Activated CD4-positive, alpha-beta T cell treated with anti-CD3 and anti-CD28 coated beads, Interleukin-2, Interleukin-4, amounts not matched to agents 100 ng/mL and 50 ng/mL, durations not matched to agents 16 hours and 8 hours (primary cell): ENCODE measurements at regions not wholly inside any gene's neighbourhood (a gene's known extent, or its start where the extent isn't known, plus 50 kb on each side); places are given as distances from the start of the nearest gene placed in this dataset.

ENCODE experiments used
- DNase-seq: peaks from one replicate; pipeline ENCODE4 v3.0.0-alpha.2; 2020; ENCODE audit warnings: low spot score

DNA sequence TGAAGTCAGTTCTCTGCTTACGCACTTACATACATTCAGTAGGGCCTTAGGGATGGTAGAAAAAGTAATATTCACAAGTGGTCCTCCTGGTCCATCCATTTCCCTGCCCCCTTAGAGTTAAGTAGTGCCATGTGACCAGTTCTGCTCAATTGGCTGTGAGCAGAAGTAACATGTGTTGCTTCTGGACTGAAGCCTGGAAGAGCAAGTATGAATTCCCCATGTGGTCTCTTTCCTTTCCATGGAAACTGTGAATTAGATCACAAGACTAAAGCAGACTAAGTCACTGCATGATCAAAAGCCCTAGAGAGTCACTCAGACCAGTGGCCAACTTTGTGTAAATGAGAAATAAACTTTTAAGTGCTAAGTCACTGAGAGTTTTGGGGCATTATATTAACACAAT, 341.7 kb upstream of the CADM1 start:
- no peak for DNase-seq

DNA sequence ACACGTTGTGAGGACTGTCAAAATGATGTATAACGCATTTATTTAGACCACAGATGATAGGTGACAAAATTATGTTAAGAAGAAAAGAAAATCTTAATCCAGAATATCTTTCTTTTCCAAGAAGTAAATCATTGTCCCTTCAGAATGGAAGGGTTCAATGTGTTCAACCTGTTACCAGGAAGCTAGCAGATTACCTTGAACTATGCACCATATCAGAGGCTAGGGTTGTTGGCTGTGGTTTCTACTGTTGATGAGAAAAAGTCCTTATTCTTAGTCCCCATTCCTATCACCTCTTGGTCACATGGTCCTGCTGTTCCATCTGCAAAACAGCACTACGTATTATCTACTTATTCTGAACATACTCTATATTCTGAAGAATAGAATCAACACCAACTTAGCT, 339.5 kb upstream of the CADM1 start:
- no peak for DNase-seq

DNA sequence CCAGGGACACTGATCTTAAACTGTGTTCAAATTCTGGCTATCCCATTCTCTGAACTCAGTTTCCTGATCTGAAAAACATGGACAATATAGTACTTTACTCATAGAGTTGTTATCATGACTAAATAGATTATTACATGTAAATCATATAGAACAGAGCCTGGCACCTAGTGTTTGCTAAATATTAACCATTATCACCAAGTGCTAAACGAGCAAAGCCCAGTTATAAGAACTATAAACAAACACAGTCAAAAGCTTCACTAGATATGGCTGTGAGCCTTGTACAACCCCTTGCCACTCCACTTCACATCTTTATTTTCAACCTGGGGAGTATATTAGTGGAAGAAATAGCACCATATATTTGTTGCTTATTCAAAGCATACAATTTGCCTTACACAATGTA, 338.9 kb upstream of the CADM1 start:
- no peak for DNase-seq

DNA sequence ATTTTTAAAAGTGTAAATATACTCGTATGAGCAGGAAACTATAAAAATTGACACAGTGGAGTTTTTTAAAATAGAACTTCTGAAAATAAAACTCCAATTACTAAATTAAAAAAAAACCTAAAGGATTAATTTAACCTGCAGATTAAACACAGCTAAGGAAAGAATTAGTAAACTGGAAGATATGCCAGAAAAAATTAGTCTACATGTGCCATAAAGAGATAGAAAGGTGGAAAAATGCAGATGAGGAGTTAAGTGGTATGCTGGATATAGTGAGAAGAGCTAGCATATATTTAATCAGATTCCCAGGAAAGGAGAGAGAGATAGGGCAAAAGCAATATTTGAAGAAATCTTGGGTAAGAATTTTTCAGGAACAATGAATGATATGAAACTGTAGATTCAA, 315.8 kb upstream of the CADM1 start:
- DNase-seq = no peak

DNA sequence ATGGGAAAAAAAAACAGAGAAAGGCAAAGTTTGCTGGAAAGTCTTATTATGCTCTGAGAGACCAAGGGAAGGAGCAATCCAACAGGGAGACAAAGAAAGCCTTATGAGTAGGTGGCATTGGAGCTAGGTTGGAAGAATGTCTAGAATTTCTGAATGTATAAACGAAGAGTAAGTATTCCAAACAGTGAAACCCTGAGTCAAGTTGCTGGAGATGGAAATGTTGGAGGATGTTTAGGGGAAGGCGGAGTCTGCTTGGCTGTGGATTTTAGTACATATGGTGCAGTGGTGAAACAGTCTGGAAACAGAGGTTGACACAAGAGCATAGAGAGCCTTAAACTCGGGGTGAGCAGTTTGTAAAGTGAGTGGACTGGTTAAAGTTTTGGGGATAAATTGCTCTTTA, 314.8 kb upstream of the CADM1 start:
- no peak for DNase-seq

DNA sequence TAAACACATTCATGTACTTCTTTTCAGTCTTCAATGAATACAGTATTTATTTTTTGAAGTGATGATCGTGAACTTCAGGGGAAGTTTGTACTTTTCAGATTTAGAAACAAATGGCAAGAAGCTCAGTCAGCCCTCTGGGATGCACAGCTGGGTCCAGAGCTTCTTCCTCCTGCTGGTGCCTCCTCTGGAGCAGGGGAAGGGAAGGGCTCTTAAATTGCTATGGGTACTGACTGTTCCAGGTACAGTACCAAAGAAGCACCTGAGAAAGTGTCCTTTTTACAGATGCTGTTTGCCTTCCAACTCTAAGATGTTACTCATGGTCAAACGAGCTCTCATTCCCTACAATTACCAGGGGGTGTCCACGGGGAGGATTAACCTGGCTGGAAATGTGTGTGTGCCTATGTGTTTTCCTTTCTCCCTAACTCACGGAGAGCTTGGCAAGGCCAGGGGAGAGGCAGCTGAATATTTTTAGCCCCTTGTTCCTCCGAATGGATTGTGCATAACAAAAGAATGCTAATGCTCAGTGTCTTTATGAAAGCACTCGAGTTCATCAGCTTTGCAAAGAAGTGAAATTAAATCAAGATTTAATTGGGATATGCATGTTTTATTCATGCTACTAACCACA, 313.7 kb upstream of the CADM1 start:
- DNase-seq = no peak

DNA sequence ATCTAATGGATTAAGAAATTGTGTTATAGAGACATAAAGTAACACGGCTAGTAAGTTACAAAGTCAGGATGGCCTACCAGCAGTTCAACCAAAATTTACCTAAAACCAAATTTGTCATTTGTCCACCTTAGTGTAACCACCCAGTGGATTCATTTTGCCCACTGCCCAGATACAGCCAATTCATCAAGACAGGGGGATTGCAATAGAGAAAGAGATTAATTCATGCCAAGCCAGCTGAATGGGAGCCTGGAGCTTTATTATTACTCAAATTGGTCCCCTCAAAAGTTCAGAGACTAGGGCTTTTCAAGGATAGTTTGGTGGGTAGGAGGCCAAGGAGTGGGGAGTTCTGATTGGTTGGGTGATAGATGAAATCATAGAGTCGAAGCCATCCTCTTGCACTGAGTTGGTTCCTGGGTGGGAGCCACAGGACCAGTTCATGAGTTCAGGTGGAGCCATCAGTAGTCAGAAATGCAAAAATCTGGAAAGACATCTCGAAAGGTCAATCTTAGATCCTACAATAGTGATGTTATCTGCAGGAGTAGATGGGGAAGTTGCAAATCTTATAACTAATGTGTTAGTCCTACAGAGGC, 304.2 kb upstream of the CADM1 start:
- no peak for DNase-seq

DNA sequence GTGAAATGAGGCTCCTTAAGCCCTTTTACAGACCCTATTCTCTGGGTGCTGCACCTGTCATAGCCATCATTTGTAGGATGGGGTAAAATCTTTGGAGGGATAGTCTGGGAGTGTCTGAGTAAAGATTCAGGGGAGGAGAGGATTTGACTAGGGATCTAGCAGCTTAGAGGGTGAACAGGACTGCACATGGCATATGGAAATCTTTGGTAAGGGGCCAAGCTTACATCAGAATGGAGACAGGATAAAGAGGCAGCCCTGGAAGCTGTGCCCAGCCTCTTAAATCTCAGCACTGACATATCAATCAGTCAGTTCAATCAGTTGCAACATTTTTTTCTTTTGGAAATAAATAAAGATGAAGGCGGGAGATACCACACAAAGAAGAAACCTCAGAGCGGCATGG, 301.8 kb upstream of the CADM1 start:
- no peak for DNase-seq

DNA sequence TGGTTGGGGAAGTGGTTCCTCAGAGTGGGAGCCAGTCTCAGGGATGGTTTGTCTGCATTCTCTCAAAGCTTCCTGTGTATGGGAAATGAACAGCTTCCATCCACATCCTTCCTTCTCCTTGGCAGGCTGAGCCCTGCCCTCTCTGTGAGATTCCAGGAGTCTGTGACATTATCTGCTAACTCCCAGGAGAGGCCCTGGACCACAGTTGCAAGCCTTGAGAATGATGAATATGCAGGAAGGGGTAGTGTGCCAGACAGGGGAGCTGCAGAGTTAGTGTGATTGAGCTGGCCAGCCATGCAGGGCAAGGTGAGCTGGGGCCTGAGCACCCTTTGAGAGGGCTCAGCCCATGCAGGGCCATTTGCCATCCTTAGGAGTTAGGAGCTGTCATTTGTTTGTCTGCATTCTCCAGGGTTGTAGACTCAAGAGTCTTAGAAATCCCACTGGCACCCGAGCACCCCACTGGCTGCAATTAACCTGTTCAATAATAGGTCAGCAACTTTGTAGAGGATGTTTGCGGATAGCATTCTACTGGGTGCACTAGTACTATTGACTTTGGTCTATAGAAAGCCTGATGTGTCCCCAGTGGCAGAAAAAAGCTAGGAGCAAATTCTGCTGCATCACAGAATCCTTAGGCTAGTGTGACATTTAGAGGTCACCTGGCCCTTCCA, 299.0 kb upstream of the CADM1 start:
- no peak for DNase-seq

DNA sequence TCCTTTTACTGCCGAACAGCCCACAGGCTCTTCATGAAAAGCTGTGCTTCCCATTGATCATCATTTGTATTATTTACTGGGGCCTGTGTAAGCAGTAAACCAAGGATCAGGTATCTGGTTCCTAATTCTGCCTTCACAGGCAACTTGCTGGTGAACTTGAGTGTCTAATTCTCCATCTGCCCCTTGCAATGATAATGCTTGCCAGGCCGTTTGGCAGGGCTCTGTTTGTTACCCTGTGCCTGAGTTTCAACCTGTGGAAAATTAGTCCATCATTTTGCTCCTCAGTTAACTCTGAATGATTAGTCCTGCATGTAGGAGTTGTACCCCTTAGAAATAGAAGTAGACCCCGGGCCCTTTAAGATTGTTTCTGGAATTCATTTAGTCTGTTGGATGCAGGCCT, 298.4 kb upstream of the CADM1 start:
- DNase-seq = no peak

DNA sequence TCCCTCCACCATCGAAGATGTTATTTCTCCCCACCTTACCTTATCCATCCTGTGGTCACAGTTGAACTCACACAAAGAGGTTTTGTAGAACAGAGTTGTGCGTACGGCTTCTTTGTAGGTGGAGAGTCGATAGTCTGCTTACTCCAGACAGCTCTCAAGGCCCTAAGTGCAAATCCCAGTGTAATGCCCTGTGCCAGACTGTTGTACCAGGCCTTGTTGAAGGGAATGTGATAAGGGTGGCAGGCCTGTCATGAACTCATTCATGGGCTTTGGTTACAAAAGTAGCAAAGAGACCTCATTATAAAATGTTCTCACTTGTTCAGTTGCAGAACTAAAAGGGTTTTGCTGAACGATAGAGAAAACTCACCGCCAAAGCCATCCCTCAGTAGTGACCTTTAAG, 288.7 kb upstream of the CADM1 start:
- DNase-seq = no peak

DNA sequence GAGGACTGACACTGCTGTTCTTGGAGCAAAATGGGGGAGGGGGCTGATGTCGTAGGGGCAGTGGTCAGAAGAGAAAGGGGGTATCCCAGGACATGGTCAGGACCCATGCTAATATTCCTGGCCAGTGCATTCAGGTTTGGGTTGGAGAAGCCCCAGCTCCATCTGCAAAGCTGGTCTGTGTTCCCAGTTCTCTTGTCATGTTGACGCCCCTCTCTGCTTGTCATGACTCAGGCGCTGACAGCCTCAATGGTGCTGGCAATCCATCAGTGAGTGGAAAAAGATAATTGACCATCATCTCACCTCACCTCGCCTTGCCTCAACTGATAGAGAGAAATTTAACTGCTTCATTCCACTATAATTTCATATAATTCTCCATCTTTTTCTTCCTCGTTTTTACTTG, 283.1 kb upstream of the CADM1 start:
- no peak for DNase-seq

DNA sequence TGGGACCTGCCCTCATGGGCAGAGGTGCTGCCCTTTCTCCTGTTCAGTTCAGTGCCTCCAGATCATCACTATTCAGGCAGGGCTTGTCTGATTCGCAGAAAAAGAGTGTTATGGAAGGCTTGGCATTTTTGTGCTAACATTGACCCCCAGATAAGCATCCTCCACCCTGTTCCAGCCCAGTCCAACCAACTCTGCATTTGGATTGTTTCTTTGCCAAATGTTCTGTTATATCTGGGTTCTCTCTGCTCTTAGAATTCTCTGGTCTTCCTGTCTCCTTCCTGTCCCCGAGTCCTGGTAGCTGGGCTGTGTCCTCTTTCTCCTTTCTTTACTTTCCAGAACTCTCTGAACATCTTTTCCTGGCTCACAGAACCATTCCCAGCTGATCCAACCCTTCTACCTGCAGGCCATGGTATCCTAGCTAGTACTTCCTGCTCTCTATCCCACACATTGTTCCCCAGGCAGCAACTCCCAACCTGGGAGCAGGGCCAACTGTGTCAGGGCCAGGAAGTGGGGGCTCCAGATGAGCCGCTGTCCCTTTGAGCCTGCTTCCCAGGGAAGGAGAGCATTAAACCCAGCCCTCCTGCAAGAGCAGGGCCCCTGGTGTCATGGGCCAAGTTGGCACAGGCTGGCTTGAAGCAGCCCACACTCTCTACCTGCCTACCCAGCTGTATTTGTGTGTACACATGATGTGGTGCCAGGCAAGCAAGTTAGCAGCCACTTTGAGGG, 280.7 kb upstream of the CADM1 start:
- DNase-seq = no peak

DNA sequence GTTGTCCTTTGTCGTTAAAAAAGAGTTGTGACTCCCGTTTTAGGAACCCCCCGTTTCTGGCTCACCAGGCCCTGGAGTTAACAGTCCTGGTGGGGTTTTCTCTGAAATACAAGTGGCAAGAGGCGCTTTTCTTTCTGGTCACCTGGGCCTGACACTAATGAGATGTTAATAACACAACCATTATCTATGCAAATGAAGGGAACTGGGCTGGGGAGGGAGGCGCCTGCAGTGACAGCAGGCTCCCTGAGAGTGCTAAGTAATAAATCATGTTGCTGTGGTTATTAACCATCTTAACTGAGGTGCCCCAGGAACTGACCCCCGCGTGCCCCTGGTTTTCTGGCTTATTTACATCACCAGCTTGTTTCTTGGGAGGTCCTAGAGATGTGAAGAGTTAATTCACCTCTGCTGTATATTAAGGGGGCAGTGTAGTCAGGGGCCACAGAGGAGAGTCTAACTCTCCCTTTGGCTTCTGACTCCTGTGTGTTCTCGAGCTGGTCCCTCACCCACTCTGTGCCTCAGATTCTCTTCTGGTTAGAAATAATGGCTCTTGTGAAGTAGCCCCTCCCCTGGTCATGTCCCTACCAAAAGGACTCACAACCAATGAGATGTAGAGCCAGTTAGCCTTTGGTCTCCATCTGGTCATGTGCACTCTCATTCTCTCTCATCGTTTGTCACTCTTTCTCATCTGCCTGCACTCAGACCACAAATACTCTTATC, 276.6 kb upstream of the CADM1 start:
- no peak for DNase-seq

DNA sequence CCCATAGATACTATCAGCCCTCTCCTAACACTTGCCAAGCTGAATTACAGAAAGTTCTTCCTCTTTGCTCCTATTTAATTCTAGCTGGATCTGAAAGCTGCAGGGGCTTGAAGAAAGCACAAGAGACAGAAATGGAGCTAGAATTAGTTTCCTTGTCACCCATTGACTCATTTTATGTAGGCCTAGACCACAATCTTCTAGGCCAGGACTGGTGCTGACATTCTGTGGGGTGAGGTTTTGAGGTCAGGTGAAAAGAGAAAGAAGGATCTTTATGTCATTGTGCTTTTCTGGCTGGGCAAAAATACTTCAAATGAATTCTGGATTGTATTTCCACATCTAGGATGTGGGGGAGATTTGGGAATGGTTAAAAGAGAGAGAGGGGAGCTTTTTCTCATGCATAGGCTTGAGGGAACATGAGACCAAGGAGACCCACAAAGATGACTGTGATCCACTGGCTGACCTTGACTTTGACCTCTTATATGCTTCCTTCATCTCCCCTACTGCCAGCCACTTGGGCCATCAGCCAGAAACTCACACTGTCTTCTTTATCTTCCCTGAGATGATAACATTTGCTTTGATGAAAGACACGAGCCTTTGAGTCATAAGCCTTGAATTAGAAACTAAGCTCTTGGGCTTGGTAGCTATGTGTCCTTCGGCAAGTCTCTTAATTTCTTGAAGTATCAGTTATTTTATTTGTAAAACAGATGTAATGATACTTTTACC, 274.9 kb upstream of the CADM1 start:
- no peak for DNase-seq

DNA sequence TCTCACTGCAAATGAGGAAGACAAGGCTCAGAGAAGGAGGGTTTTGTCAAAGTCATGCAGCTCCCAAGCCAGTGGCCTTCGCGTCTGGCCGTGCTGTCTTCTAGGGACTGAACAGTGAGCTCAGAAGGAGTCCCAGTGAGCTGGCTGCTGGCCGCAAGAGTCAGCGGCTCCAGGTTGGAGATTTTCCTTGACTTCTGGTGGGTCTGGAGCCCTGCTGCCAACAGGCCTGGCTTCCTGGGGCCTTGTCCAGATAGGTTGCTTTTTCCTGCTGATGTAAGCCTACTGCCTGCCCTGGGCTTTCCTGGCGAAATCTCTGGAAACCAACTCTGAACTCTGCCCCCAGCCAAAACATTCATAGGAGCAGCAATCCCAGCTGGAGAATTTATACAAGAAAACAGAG, 272.7 kb upstream of the CADM1 start:
- no peak for DNase-seq

DNA sequence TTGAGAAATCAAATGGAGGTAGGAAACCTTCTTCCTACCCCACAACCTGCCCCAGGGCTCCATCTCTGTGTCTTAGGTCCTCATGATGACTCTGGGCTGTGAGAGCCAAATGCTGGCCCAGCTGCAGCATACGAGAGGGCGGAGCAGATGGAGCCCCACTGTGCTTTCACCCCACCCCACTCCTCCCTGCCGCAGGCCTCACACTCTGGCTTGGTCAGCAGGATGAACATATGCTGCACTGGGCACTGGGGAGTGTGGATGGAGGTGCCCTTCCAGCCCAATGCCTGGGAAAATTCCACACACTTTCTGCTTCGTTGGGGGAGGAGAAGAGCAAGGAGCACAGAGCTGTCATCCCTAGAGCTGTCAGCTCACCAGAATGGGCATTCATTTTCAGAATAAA, 271.6 kb upstream of the CADM1 start:
- no peak for DNase-seq

DNA sequence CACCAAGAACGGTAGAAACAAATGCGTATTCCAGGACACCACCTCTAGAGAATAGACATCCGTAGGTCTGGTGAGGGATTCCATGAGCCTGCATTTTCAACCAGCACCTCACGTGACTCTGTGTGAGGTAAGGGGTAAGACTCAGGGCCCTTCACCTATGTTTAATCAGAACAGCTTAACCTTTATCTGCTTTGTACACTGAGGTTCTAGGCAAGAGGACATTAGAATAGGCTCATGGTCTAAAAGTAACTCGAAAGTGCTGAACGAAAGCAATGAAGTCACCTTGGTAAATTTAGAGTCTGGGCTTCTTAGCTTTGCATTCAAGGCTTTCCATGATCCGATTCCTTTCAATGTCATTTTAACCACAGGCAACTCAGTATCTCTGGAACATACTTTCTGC, 270.5 kb upstream of the CADM1 start:
- no peak for DNase-seq

DNA sequence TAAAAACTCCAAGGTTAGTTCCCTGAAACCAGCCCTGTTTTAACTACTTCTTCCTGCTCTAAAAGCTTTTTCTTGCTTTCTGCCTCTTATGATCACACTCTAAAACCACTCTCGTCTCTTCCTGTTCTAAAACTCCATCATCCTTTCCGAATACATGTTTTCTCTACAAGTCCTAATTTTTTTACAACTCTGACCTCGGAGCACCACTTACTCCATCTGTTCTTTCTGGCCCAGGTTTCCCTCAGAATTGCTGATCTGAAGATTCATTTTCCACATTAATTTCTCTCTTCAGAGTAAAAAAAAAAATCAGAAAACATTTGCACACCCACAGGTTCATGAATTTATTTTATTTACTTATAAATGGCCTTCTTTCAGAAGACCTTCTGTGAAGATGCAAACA, 265.7 kb upstream of the CADM1 start:
- no peak for DNase-seq

DNA sequence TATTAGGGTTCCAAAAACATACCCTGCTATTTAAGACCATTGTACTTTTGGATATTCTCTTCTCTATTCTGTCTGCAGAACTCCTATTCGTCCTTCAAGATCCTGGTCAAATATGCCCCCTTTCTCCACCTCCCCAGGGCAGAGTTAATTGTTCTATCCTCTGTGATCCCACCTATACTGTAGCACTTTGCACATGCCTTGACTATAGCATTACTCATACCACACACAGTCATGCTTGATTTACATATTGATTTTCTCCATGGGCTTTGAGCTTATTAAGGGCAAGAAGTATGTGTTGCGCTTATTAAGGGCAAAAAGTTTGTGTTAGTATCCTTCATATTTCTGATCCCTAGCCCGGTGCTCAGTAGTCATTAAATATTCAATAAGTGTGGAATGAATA, 263.7 kb upstream of the CADM1 start:
- no peak for DNase-seq

DNA sequence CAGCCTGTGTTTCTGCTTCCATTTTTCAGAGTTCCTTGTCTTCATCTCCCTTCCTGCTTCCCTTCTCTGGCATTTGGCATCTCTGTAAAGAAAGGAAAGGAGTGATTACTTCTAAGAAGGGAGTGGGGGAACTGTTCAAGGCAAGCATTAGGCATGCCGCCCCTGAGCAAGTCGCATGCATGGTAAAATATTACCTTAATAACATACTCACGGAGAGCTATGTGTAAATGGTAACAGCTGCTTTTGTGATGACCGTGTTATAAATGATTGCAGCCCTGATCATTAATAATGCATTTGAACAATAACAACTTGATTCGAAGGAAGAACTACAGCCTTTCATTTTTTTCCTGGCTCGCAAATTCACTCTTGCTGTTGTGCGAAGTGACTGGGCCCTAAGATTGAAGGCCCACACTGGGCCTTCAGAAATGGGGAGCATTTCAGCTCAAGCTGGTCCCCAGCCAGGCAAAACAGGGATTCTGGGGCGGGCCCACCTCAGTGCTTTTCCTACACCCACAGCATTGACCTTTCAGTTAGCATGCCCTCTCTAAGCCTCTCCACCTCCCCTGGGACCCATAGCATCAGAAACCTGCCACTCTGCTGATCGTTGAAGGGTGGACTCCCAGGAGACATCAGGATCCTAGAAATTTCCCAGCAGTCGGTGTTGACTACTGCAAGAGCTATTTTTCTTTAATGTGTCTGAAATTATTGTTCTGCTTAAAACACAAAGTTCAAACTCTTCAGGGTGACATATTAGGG, 263.0 kb upstream of the CADM1 start:
- no peak for DNase-seq
